GM06990 (cell line): ENCODE measurements at regions not wholly inside any gene's neighbourhood (a gene's known extent, or its start where the extent isn't known, plus 50 kb on each side); places are given as distances from the start of the nearest gene placed in this dataset.
"Not testable (repeated sequence)": the region's sequence is repeated elsewhere in the genome, so short reads cannot be mapped to it uniquely, and the experiment has no call there.

Experiments used
- DNase-seq: peaks from one replicate; pipeline ENCODE4 v3.0.0-alpha.2; 2011; ENCODE audit not compliant: insufficient read length; ENCODE audit errors: extremely low read depth
- H3K27me3 ChIP-seq: replicated peaks from 2 replicates; pipeline ENCODE4 v1.6.0; 2011; ENCODE audit warnings: low read length; ENCODE audit not compliant: control insufficient read depth, insufficient read depth
- H3K36me3 ChIP-seq: 2 replicates; pipeline ENCODE4 v1.5.1; 2011; ENCODE audit warnings: low read length; ENCODE audit not compliant: control insufficient read depth, insufficient read depth
- H3K4me3 ChIP-seq: replicated peaks from 2 replicates; pipeline ENCODE4 v1.5.1; 2011; ENCODE audit warnings: low read depth, mild to moderate bottlenecking, control low read depth, low read length
- CTCF ChIP-seq: IDR thresholded peaks from 2 replicates; pipeline ENCODE4 v1.5.1; 2011; ENCODE audit warnings: low read length, control low read depth, mild to moderate bottlenecking, inconsistent platforms; ENCODE audit not compliant: insufficient read depth, poor library complexity, severe bottlenecking

GRCh38 chr12:131438881-131439280 lies 272.0 kb upstream of the SFSWAP start:
- no peak for DNase-seq
- TF ChIP-seq CTCF = peak; percentile 14
- Histone ChIP-seq H3K4me3 (no peak overlapping the region), H3K27me3 (no peaks in the 10 kb centered on the region), H3K36me3 (no peaks in the 10 kb centered on the region)

GRCh38 chr12:131439752-131440151 lies 271.1 kb upstream of the SFSWAP start:
- H3K4me3 ChIP-seq, H3K27me3 ChIP-seq, DNase-seq, H3K36me3 ChIP-seq: not testable (repeated sequence)

- not testable (repeated sequence) for H3K36me3 ChIP-seq, DNase-seq, H3K27me3 ChIP-seq, H3K4me3 ChIP-seq
These were observed 270.5 kb upstream of the SFSWAP start for GRCh38 chr12:131440209-131441059.

- Histone ChIP-seq H3K36me3 (no peaks in the 10 kb centered on the region), H3K27me3 (no peaks in the 10 kb centered on the region), H3K4me3 (no peak overlapping the region)
- DNase-seq = no peak
- TF ChIP-seq CTCF = no peak
These were observed 269.9 kb upstream of the SFSWAP start for GRCh38 chr12:131441060-131441396.

GRCh38 chr12:131441638-131442336 lies 269.1 kb upstream of the SFSWAP start:
- Histone ChIP-seq H3K36me3 (no peaks in the 10 kb centered on the region), H3K4me3 (no peak overlapping the region), H3K27me3 (no peaks in the 10 kb centered on the region)
- no peak for DNase-seq
- no peak for TF ChIP-seq CTCF

GRCh38 chr12:131442337-131442918 lies 268.5 kb upstream of the SFSWAP start:
- no peak for TF ChIP-seq CTCF
- no peak for DNase-seq
- no peaks in the 10 kb centered on the region for H3K27me3 ChIP-seq

More at GRCh38 chr12:131442337-131442918, 268.5 kb upstream of the SFSWAP start:
- no peaks in the 10 kb centered on the region for H3K36me3 ChIP-seq
- H3K4me3 ChIP-seq = no peak overlapping the region
